H9 (cell line): ENCODE measurements at regions not wholly inside any gene's neighbourhood (a gene's known extent, or its start where the extent isn't known, plus 50 kb on each side); places are given as distances from the start of the nearest gene placed in this dataset.

Experiments used
- DNase-seq: peaks from one replicate; pipeline ENCODE4 v3.0.0-alpha.2; 2017
- H2AFZ ChIP-seq: one replicate; pipeline ENCODE4 v1.6.1; 2013; ENCODE audit warnings: mild to moderate bottlenecking, low read length, control low read depth, moderate library complexity
- H2AK5ac ChIP-seq: 2 replicates; pipeline ENCODE4 v1.6.1; 2013; ENCODE audit warnings: low read length, control low read depth, mixed read lengths; ENCODE audit not compliant: insufficient read length
- H2BK120ac ChIP-seq: one replicate; pipeline ENCODE4 v1.6.1; 2013; ENCODE audit warnings: low read depth, mild to moderate bottlenecking, low read length, control low read depth, inconsistent platforms; ENCODE audit not compliant: poor library complexity, severe bottlenecking
- H2BK12ac ChIP-seq: 2 replicates; pipeline ENCODE4 v1.6.1; 2013; ENCODE audit warnings: low read length, control low read depth, mixed read lengths, low read depth; ENCODE audit not compliant: insufficient read length
- H2BK15ac ChIP-seq: 2 replicates; pipeline ENCODE4 v1.6.1; 2013; ENCODE audit warnings: low read depth, low read length, control low read depth
- H2BK20ac ChIP-seq: one replicate; pipeline ENCODE4 v1.6.1; 2013; ENCODE audit warnings: low read depth, mild to moderate bottlenecking, low read length, control low read depth, inconsistent platforms; ENCODE audit not compliant: poor library complexity, severe bottlenecking
- H2BK5ac ChIP-seq: 2 replicates; pipeline ENCODE4 v1.6.1; 2013; ENCODE audit warnings: low read length, control low read depth, mixed read lengths; ENCODE audit not compliant: insufficient read length
- H3K14ac ChIP-seq: 2 replicates; pipeline ENCODE4 v1.6.1; 2013; ENCODE audit warnings: low read length, control low read depth; ENCODE audit not compliant: insufficient read depth
- H3K18ac ChIP-seq: 2 replicates; pipeline ENCODE4 v1.6.1; 2013; ENCODE audit warnings: low read depth, mild to moderate bottlenecking, mixed read lengths, low read length, control low read depth; ENCODE audit not compliant: insufficient read length
- H3K23ac ChIP-seq: 2 replicates; pipeline ENCODE4 v1.6.1; 2013; ENCODE audit warnings: low read length, control low read depth, mixed read lengths, low read depth; ENCODE audit not compliant: insufficient read length
- H3K23me2 ChIP-seq: 2 replicates; pipeline ENCODE4 v1.6.1; 2013; ENCODE audit warnings: low read depth, mild to moderate bottlenecking, mixed read lengths, low read length, control low read depth; ENCODE audit not compliant: insufficient read length, poor library complexity, severe bottlenecking
- H3K27ac ChIP-seq: 2 replicates; pipeline ENCODE4 v1.5.1; 2013; ENCODE audit warnings: low read length, control low read depth, mixed read lengths, low read depth; ENCODE audit not compliant: insufficient read length
- H3K27me3 ChIP-seq: 2 replicates; pipeline ENCODE4 v1.6.1; 2013; ENCODE audit warnings: low read length, control low read depth, inconsistent platforms; ENCODE audit not compliant: insufficient read depth
- H3K4ac ChIP-seq: 2 replicates; pipeline ENCODE4 v1.6.1; 2013; ENCODE audit warnings: low read depth, mild to moderate bottlenecking, control low read depth, inconsistent platforms, low read length, moderate library complexity
- H3K4me1 ChIP-seq: 2 replicates; pipeline ENCODE4 v1.6.1; 2013; ENCODE audit warnings: low read length, control low read depth, inconsistent platforms; ENCODE audit not compliant: insufficient read depth
- H3K4me2 ChIP-seq: 2 replicates; pipeline ENCODE4 v1.6.1; 2013; ENCODE audit warnings: low read length, control low read depth, mixed read lengths; ENCODE audit not compliant: insufficient read length, insufficient read depth
- H3K56ac ChIP-seq: 2 replicates; pipeline ENCODE4 v1.6.1; 2013; ENCODE audit warnings: low read depth, mild to moderate bottlenecking, mixed read lengths, low read length, control low read depth; ENCODE audit not compliant: insufficient read length
- H3K79me1 ChIP-seq: 2 replicates; pipeline ENCODE4 v1.6.1; 2013; ENCODE audit warnings: low read depth, mild to moderate bottlenecking, moderate library complexity, low read length, control low read depth, inconsistent platforms; ENCODE audit not compliant: insufficient read depth, poor library complexity, severe bottlenecking
- H3K79me2 ChIP-seq: 2 replicates; pipeline ENCODE4 v1.6.1; 2013; ENCODE audit warnings: low read length, control low read depth, inconsistent platforms; ENCODE audit not compliant: insufficient read depth
- H3K9ac ChIP-seq: 2 replicates; pipeline ENCODE4 v1.6.1; 2013; ENCODE audit warnings: low read length, control low read depth, mixed read lengths; ENCODE audit not compliant: insufficient read length; ENCODE audit errors: extremely low read depth
- H3K9me3 ChIP-seq: one replicate; pipeline ENCODE4 v1.6.1; 2013; ENCODE audit warnings: low read depth, low read length, inconsistent platforms; ENCODE audit not compliant: control insufficient read depth
- H3T11ph ChIP-seq: one replicate; pipeline ENCODE4 v1.6.1; 2013; ENCODE audit warnings: mild to moderate bottlenecking, low read length, control low read depth, inconsistent platforms
- H4K20me1 ChIP-seq: one replicate; pipeline ENCODE4 v1.6.1; 2013; ENCODE audit not compliant: control insufficient read depth, insufficient read length, insufficient read depth
- H4K5ac ChIP-seq: 2 replicates; pipeline ENCODE4 v1.6.1; 2013; ENCODE audit warnings: low read depth, mild to moderate bottlenecking, mixed read lengths, low read length, control low read depth; ENCODE audit not compliant: insufficient read length
- H4K8ac ChIP-seq: replicated peaks from 2 replicates; pipeline ENCODE4 v1.6.1; 2013; ENCODE audit warnings: low read length, control low read depth, mixed read lengths, low read depth; ENCODE audit not compliant: insufficient read length
- H4K91ac ChIP-seq: 2 replicates; pipeline ENCODE4 v1.6.1; 2013; ENCODE audit warnings: low read depth, mild to moderate bottlenecking, moderate library complexity, mixed read lengths, low read length, control low read depth; ENCODE audit not compliant: insufficient read length
- H3K27ac Mint-ChIP-seq, 3 experiments: 2 replicates in 2 of 3; 3 replicates in 1 of 3; pipeline ENCODE4 v1.8.0; 2020 to 2021; ENCODE audit warnings: mixed read lengths in 3 of 3, mild to moderate bottlenecking in 1 of 3, moderate library complexity in 1 of 3
- H3K27me3 Mint-ChIP-seq: 2 replicates; pipeline ENCODE4 v1.8.0; 2021; ENCODE audit warnings: low read depth, mild to moderate bottlenecking, moderate library complexity, mixed read lengths
- H3K36me3 Mint-ChIP-seq, 3 experiments: 2 replicates in 2 of 3; 3 replicates in 1 of 3; pipeline ENCODE4 v1.8.0; 2020 to 2021; ENCODE audit warnings: low read depth in 3 of 3, mixed read lengths in 3 of 3; ENCODE audit not compliant: insufficient read depth in 1 of 3
- H3K4me1 Mint-ChIP-seq, 2 experiments: 2 replicates each; pipeline ENCODE4 v1.8.0; 2020; ENCODE audit warnings: mixed read lengths in 2 of 2
- H3K4me3 Mint-ChIP-seq, 2 experiments: 2 replicates in 1 of 2; 3 replicates in 1 of 2; pipeline ENCODE4 v1.8.0; 2020 to 2021; ENCODE audit warnings: mild to moderate bottlenecking in 2 of 2, mixed read lengths in 2 of 2, moderate library complexity in 1 of 2
- H3K9me3 Mint-ChIP-seq, 2 experiments: 2 replicates in 1 of 2; 3 replicates in 1 of 2; pipeline ENCODE4 v1.8.0; 2020; ENCODE audit warnings: mild to moderate bottlenecking in 2 of 2, mixed read lengths in 2 of 2, moderate library complexity in 1 of 2
- CTCF ChIP-seq: fragments of 200-600 bp; sonication (generic); conservative IDR thresholded peaks from 3 replicates; pipeline ENCODE4 v1.8.0; 2021; ENCODE audit warnings: antibody characterized with exemption, mild to moderate bottlenecking
- WGBS: extraction: QIAGEN DNeasy Blood & Tissue Kit; methylation state at CpG from one replicate; pipeline ENCODE4 v1.1.7; 2013; ENCODE audit warnings: missing lambda C conversion rate, low lambda C conversion rate, mixed read lengths; ENCODE audit not compliant: insufficient read length; ENCODE audit errors: extremely low coverage; 5-methylcytosine and 5-hydroxymethylcytosine counted together

GRCh38 chr17:15886221-15886620, 58.7 kb upstream of the ADORA2B start:
- Histone ChIP-seq H2BK20ac (no peak overlapping the region), H3K23ac (no peak overlapping the region), H4K91ac (no peak overlapping the region), H3K79me1 (no peaks in the 10 kb centered on the region), H3K27ac (no peak overlapping the region), H3K4me2 (no peak overlapping the region), H2BK5ac (no peak overlapping the region), H3K4ac (no peak overlapping the region), H4K8ac (no peak overlapping the region), H3K27me3 (no peaks in the 10 kb centered on the region), H2BK15ac (no peak overlapping the region), H2AK5ac (no peak overlapping the region), H3K14ac (no peak overlapping the region), H3K23me2 (no peaks in the 10 kb centered on the region), H4K20me1 (no peaks in the 10 kb centered on the region), H2AFZ (no peak overlapping the region), H3K9ac (no peak overlapping the region), H3K18ac (no peak overlapping the region), H2BK12ac (no peak overlapping the region), H3K79me2 (no peaks in the 10 kb centered on the region), H4K5ac (no peak overlapping the region), H2BK120ac (no peak overlapping the region), H3K4me1 (no peaks in the 10 kb centered on the region), H3K56ac (no peak overlapping the region), H3T11ph (no peak overlapping the region), H3K9me3 (no peaks in the 10 kb centered on the region)
- H3K27me3 Mint-ChIP-seq: no peaks in the 10 kb centered on the region
- H3K36me3 Mint-ChIP-seq: no peaks in the 10 kb centered on the region; a peak in 1 of 7 replicates
- H3K4me1 Mint-ChIP-seq: no peaks in the 10 kb centered on the region
- DNase-seq: no peak
- H3K4me3 Mint-ChIP-seq: no peak overlapping the region
- TF ChIP-seq CTCF: no peak
- no peak overlapping the region for H3K27ac Mint-ChIP-seq
- no peaks in the 10 kb centered on the region for H3K9me3 Mint-ChIP-seq
- WGBS: no CpG with 5 or more reads among the region's 8 CpGs
